ENCODE measurements at regions not wholly inside any gene's neighbourhood (a gene's known extent, or its start where the extent isn't known, plus 50 kb on each side); places are given as distances from the start of the nearest gene placed in this dataset.

- no peak for TF ChIP-seq ZMYM2 (CRISPR knock-in tag; IDR thresholded peaks at IDR 0.05)
- TF ChIP-seq, protein P1, sequence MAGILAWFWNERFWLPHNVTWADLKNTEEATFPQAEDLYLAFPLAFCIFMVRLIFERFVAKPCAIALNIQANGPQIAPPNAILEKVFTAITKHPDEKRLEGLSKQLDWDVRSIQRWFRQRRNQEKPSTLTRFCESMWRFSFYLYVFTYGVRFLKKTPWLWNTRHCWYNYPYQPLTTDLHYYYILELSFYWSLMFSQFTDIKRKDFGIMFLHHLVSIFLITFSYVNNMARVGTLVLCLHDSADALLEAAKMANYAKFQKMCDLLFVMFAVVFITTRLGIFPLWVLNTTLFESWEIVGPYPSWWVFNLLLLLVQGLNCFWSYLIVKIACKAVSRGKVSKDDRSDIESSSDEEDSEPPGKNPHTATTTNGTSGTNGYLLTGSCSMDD (CRISPR knock-in tag; IDR thresholded peaks at IDR 0.05), result no peak
- no peak for TF ChIP-seq ZBTB1 (CRISPR knock-in tag; IDR thresholded peaks at IDR 0.05; ENCODE audit: borderline replicate concordance)
- TF ChIP-seq, protein P2, sequence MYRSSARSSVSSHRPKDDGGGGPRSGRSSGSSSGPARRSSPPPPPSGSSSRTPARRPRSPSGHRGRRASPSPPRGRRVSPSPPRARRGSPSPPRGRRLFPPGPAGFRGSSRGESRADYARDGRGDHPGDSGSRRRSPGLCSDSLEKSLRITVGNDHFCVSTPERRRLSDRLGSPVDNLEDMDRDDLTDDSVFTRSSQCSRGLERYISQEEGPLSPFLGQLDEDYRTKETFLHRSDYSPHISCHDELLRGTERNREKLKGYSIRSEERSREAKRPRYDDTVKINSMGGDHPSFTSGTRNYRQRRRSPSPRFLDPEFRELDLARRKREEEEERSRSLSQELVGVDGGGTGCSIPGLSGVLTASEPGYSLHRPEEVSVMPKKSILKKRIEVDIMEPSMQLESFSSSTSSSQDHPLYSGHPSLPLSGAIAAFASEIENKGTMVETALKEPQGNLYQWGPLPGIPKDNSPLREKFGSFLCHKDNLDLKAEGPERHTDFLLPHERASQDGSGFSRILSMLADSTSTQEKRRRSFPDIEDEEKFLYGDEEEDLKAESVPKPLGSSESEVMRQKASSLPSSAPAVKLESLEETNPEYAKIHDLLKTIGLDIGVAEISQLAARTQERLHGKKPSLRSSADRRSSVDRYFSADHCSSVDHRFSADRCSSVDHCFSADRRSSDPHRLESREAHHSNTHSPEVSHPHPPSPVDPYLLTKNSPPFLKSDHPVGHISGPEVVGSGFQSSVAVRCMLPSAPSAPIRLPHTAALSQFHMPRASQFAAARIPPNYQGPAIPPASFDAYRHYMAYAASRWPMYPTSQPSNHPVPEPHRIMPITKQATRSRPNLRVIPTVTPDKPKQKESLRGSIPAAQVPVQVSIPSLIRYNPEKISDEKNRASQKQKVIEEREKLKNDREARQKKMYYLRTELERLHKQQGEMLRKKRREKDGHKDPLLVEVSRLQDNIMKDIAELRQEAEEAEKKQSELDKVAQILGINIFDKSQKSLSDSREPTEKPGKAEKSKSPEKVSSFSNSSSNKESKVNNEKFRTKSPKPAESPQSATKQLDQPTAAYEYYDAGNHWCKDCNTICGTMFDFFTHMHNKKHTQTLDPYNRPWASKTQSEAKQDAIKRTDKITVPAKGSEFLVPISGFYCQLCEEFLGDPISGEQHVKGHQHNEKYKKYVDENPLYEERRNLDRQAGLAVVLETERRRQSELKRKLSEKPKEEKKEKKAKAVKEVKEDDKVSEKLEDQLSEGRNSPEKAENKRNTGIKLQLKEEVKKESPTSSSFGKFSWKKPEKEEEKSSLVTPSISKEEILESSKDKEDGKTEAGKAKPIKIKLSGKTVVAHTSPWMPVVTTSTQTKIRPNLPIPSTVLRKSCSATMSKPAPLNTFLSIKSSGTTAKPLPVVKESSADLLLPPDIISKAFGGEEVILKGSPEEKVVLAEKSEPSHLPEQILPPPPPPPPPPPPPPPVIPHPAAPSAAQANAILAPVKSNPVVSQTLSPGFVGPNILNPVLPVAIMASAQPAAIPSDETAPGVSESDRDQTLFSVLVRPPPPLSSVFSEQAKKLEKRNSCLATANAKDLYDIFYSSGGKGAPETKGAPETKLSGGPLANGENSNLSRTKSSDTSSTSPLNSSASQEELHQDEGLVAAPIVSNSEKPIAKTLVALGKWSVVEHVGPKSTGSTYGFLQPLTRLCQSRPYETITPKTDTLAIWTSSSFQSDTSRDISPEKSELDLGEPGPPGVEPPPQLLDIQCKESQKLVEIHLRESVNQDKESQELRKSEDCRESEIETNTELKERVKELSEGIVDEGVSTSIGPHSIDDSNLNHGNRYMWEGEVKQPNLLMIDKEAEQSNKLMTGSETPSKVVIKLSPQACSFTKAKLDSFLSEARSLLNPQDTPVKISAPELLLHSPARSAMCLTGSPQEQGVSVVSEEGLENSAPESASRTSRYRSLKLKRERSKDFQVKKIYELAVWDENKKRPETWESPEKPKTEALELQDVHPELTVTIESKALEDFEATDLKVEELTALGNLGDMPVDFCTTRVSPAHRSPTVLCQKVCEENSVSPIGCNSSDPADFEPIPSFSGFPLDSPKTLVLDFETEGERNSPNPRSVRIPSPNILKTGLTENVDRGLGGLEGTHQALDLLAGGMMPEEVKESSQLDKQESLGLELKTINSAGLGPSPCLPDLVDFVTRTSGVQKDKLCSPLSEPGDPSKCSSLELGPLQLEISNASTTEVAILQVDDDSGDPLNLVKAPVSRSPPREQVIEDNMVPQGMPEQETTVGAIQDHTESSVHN (CRISPR knock-in tag; IDR thresholded peaks at IDR 0.05), result no peak
- TF ChIP-seq DNMT3B (CRISPR knock-in tag; conservative IDR thresholded peaks at IDR 0.05), result 0 out of 2 replicates have a peak, but pooled peaks have one; percentile 72
- no peak for TF ChIP-seq HNRNPH1 (optimal IDR thresholded peaks at IDR 0.05; ENCODE audit: low read depth, low read length)
- no peak for TF ChIP-seq GMEB2 (CRISPR knock-in tag; IDR thresholded peaks at IDR 0.05; ENCODE audit: low read depth)
- TF ChIP-seq, protein P3, sequence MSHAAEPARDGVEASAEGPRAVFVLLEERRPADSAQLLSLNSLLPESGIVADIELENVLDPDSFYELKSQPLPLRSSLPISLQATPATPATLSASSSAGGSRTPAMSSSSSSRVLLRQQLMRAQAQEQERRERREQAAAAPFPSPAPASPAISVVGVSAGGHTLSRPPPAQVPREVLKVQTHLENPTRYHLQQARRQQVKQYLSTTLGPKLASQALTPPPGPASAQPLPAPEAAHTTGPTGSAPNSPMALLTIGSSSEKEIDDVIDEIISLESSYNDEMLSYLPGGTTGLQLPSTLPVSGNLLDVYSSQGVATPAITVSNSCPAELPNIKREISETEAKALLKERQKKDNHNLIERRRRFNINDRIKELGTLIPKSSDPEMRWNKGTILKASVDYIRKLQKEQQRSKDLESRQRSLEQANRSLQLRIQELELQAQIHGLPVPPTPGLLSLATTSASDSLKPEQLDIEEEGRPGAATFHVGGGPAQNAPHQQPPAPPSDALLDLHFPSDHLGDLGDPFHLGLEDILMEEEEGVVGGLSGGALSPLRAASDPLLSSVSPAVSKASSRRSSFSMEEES (CRISPR knock-in tag; IDR thresholded peaks at IDR 0.05), result peak; percentile 70; the same call in 1 of the 2 replicates
- TF ChIP-seq SIN3A (IDR thresholded peaks at IDR 0.05; ENCODE audit: borderline replicate concordance, low read depth, low read length), result peak; percentile 57; the same call in 1 of the 2 replicates
- peak; percentile 50; the same call in 1 of the 2 replicates for TF ChIP-seq NR2C2 (CRISPR knock-in tag; IDR thresholded peaks at IDR 0.05; ENCODE audit: borderline replicate concordance)
- no peak for TF ChIP-seq IKZF4 (CRISPR knock-in tag; IDR thresholded peaks at IDR 0.05; ENCODE audit: borderline replicate concordance, low read depth, not compliant biosample characterization)
- TF ChIP-seq, protein P4, sequence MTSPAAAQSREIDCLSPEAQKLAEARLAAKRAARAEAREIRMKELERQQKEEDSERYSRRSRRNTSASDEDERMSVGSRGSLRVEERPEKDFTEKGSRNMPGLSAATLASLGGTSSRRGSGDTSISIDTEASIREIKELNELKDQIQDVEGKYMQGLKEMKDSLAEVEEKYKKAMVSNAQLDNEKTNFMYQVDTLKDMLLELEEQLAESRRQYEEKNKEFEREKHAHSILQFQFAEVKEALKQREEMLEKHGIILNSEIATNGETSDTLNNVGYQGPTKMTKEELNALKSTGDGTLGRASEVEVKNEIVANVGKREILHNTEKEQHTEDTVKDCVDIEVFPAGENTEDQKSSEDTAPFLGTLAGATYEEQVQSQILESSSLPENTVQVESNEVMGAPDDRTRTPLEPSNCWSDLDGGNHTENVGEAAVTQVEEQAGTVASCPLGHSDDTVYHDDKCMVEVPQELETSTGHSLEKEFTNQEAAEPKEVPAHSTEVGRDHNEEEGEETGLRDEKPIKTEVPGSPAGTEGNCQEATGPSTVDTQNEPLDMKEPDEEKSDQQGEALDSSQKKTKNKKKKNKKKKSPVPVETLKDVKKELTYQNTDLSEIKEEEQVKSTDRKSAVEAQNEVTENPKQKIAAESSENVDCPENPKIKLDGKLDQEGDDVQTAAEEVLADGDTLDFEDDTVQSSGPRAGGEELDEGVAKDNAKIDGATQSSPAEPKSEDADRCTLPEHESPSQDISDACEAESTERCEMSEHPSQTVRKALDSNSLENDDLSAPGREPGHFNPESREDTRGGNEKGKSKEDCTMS (CRISPR knock-in tag; conservative IDR thresholded peaks at IDR 0.05), result no peak
These were observed 120.3 kb upstream of the SOX5 start (continued) for GRCh38 chr12:24069532-24070395.

All from HepG2 (cell line).